Hepatocyte (in vitro differentiated cells): ENCODE measurements at regions not wholly inside any gene's neighbourhood (a gene's known extent, or its start where the extent isn't known, plus 50 kb on each side); places are given as distances from the start of the nearest gene placed in this dataset.

Source experiments
- CTCF ChIP-seq: fragments of 200-600 bp; sonication (generic); IDR thresholded peaks from 2 replicates; pipeline ENCODE4 v1.5.1; 2016; ENCODE audit warnings: antibody characterized with exemption, mild to moderate bottlenecking; ENCODE audit not compliant: poor library complexity
- EZH2 ChIP-seq: fragments of 200-600 bp; sonication (generic); IDR thresholded peaks from 2 replicates; pipeline ENCODE4 v1.6.1; 2016; ENCODE audit warnings: antibody characterized with exemption, mild to moderate bottlenecking, borderline replicate concordance
- EZH2phosphoT487 ChIP-seq: fragments of 200-600 bp; sonication (generic); IDR thresholded peaks from one replicate; pipeline ENCODE4 v1.6.1; 2018; ENCODE audit warnings: antibody characterized with exemption, mild to moderate bottlenecking, low read depth, moderate library complexity; ENCODE audit not compliant: unreplicated experiment, severe bottlenecking

- no peak for TF ChIP-seq EZH2
- TF ChIP-seq CTCF: no peak
- no peak for TF ChIP-seq EZH2phosphoT487
Observed at GRCh38 chr1:83113652-83114051, 885.3 kb downstream of the TTLL7 start.
